H1 (cell line): ENCODE measurements at regions not wholly inside any gene's neighbourhood (a gene's known extent, or its start where the extent isn't known, plus 50 kb on each side); places are given as distances from the start of the nearest gene placed in this dataset.

Experiments
- CTCF ChIA-PET: fragments of 300-600 bp; sonication (Branson Sonifier 250); formaldehyde crosslinking; loops from one replicate; lab custom pipeline; 2021; ENCODE audit not compliant: partially characterized antibody; lab: Charles Lee
- POLR2A ChIA-PET: fragments of 300-600 bp; sonication (Branson Sonifier 250); formaldehyde crosslinking; loops from one replicate; lab custom pipeline; 2021; ENCODE audit warnings: inconsistent platforms; ENCODE audit not compliant: partially characterized antibody; lab: Charles Lee
- DNase-seq, 2 experiments: peaks; one replicate each; pipeline versions ENCODE4 v3.0.0 to v3.0.0-alpha.2; 2010 to 2022; ENCODE audit warnings: low spot score in 2 of 2, low read depth in 1 of 2, mixed read lengths in 1 of 2
- FAIRE-seq: peaks from 2 replicates; lab custom pipeline; 2011; peaks lifted over from hg19 to GRCh38; lab: Jason Lieb, UNC
- H2AFZ ChIP-seq: 2 replicates; pipeline ENCODE4 v1.8.1; 2012; ENCODE audit warnings: low read length, inconsistent platforms
- H2AK5ac ChIP-seq: 2 replicates; pipeline ENCODE4 v1.6.1; 2013; ENCODE audit warnings: low read depth, low read length
- H2BK120ac ChIP-seq: replicated peaks from 2 replicates; pipeline ENCODE3; 2013; ENCODE audit warnings: low read depth, low read length, inconsistent platforms
- H2BK12ac ChIP-seq: 2 replicates; pipeline ENCODE4 v1.6.1; 2013; ENCODE audit warnings: low read depth, low read length
- H2BK15ac ChIP-seq: 2 replicates; pipeline ENCODE4 v1.6.1; 2013; ENCODE audit warnings: low read length
- H2BK20ac ChIP-seq: 2 replicates; pipeline ENCODE4 v1.6.1; 2013; ENCODE audit warnings: low read length
- H2BK5ac ChIP-seq: 2 replicates; pipeline ENCODE4 v1.6.1; 2013; ENCODE audit warnings: low read depth, low read length
- H3K14ac ChIP-seq: 2 replicates; pipeline ENCODE4 v1.6.1; 2013; ENCODE audit warnings: inconsistent platforms; ENCODE audit not compliant: insufficient read length
- H3K18ac ChIP-seq: 2 replicates; pipeline ENCODE4 v1.6.1; 2013; ENCODE audit warnings: low read length; ENCODE audit errors: extremely low read depth
- H3K23ac ChIP-seq: 2 replicates; pipeline ENCODE4 v1.6.1; 2013; ENCODE audit warnings: inconsistent platforms; ENCODE audit not compliant: insufficient read length
- H3K23me2 ChIP-seq: 2 replicates; pipeline ENCODE4 v1.6.1; 2013; ENCODE audit warnings: low read depth, low read length
- H3K27ac ChIP-seq: 2 replicates; pipeline ENCODE4 v1.6.1; 2011; ENCODE audit warnings: low read depth, low read length, inconsistent platforms
- H3K27me3 ChIP-seq, 4 experiments: replicated peaks in 1 of 4; 1 replicate in 1 of 4; 2 replicates in 3 of 4; pipeline versions ENCODE4 v1.6.1 to v1.8.1; 2011 to 2013; ENCODE audit warnings: low read length in 3 of 4, mild to moderate bottlenecking in 3 of 4, inconsistent platforms in 2 of 4, mixed read lengths in 2 of 4, moderate library complexity in 1 of 4; ENCODE audit not compliant: control insufficient read depth in 3 of 4, insufficient read depth in 3 of 4; ENCODE audit errors: extremely low read depth in 1 of 4
- H3K36me3 ChIP-seq, 4 experiments: 2 replicates each; pipeline versions ENCODE4 v1.6.1 to v1.8.1; 2011 to 2013; ENCODE audit warnings: mild to moderate bottlenecking in 4 of 4, low read length in 3 of 4, moderate library complexity in 2 of 4, control low read depth in 1 of 4, inconsistent platforms in 1 of 4; ENCODE audit not compliant: insufficient read depth in 4 of 4, control insufficient read depth in 2 of 4
- H3K4ac ChIP-seq: replicated peaks from 2 replicates; pipeline ENCODE3; 2013; ENCODE audit warnings: low read length, low read depth, mixed read lengths, inconsistent platforms; ENCODE audit not compliant: insufficient read length
- H3K4me1 ChIP-seq, 4 experiments: replicated peaks in 1 of 4; 1 replicate in 1 of 4; 2 replicates in 3 of 4; pipeline versions ENCODE4 v1.6.1 to v1.8.1; 2011 to 2013; ENCODE audit warnings: low read length in 3 of 4, inconsistent platforms in 2 of 4, mixed read lengths in 1 of 4; ENCODE audit not compliant: insufficient read depth in 4 of 4, control insufficient read depth in 3 of 4
- H3K4me2 ChIP-seq, 2 experiments: 2 replicates each; pipeline versions ENCODE4 v1.6.1 to v1.8.1; 2011 to 2013; ENCODE audit warnings: low read depth in 2 of 2, low read length in 2 of 2, control low read depth in 1 of 2, inconsistent platforms in 1 of 2, mild to moderate bottlenecking in 1 of 2; ENCODE audit not compliant: insufficient read depth in 1 of 2
- H3K4me3 ChIP-seq, 4 experiments: fragments of 200-600, 300-600 bp in 1 of 4; sonication (generic), shearing (Covaris generic), sonication (Bioruptor Twin) in 1 of 4; 2 replicates each; pipeline versions ENCODE4 v1.5.1 to v1.8.1; 2011 to 2016; ENCODE audit warnings: low read length in 4 of 4, low read depth in 3 of 4, control low read depth in 2 of 4, inconsistent platforms in 2 of 4, mild to moderate bottlenecking in 2 of 4, mixed read lengths in 1 of 4, moderate library complexity in 1 of 4; ENCODE audit not compliant: insufficient read depth in 2 of 4; ENCODE audit errors: extremely low read depth in 1 of 4
- H3K56ac ChIP-seq: replicated peaks from 2 replicates; pipeline ENCODE3; 2013; ENCODE audit warnings: low read depth, mild to moderate bottlenecking, mixed read lengths, low read length, inconsistent platforms; ENCODE audit not compliant: insufficient read length
- H3K79me1 ChIP-seq: 2 replicates; pipeline ENCODE4 v1.6.1; 2013; ENCODE audit warnings: low read depth, low read length, control low read depth
- H3K79me2 ChIP-seq, 2 experiments: 2 replicates each; pipeline versions ENCODE4 v1.6.1 to v1.8.1; 2012 to 2013; ENCODE audit warnings: low read length in 2 of 2, mild to moderate bottlenecking in 2 of 2, inconsistent platforms in 1 of 2; ENCODE audit not compliant: insufficient read depth in 2 of 2, control insufficient read depth in 1 of 2
- H3K9ac ChIP-seq, 4 experiments: replicated peaks in 1 of 4; 1 replicate in 1 of 4; 2 replicates in 3 of 4; pipeline versions ENCODE4 v1.6.1 to v1.8.1; 2011 to 2013; ENCODE audit warnings: low read depth in 3 of 4, low read length in 3 of 4, control low read depth in 2 of 4, mild to moderate bottlenecking in 2 of 4, moderate library complexity in 2 of 4, inconsistent platforms in 1 of 4; ENCODE audit errors: extremely low read depth in 1 of 4
- H3K9me3 ChIP-seq, 2 experiments: 2 replicates each; pipeline versions ENCODE4 v1.6.1 to v1.8.1; 2012 to 2013; ENCODE audit warnings: mild to moderate bottlenecking in 2 of 2, moderate library complexity in 2 of 2, control low read depth in 1 of 2, inconsistent platforms in 1 of 2, low read depth in 1 of 2, low read length in 1 of 2, mixed read lengths in 1 of 2; ENCODE audit not compliant: insufficient read depth in 2 of 2
- H4K20me1 ChIP-seq, 2 experiments: replicated peaks in 1 of 2; 2 replicates each; pipeline versions ENCODE3 to v1.8.1; 2011 to 2013; ENCODE audit warnings: inconsistent platforms in 2 of 2, low read length in 2 of 2, mild to moderate bottlenecking in 1 of 2; ENCODE audit not compliant: insufficient read depth in 2 of 2, control insufficient read depth in 1 of 2
- H4K5ac ChIP-seq: 2 replicates; pipeline ENCODE4 v1.6.1; 2013; ENCODE audit warnings: low read length, low read depth, mixed read lengths, inconsistent platforms; ENCODE audit not compliant: insufficient read length
- H4K8ac ChIP-seq: 2 replicates; pipeline ENCODE4 v1.8.0; 2013; ENCODE audit warnings: mild to moderate bottlenecking, moderate library complexity, low read length, inconsistent platforms; ENCODE audit not compliant: insufficient read depth; ENCODE audit errors: extremely low read depth
- H4K91ac ChIP-seq: replicated peaks from 2 replicates; pipeline ENCODE3; 2013; ENCODE audit warnings: low read length, mixed read lengths, inconsistent platforms; ENCODE audit not compliant: insufficient read length
- ASH2L ChIP-seq: fragments of 200-600, 300-600 bp; sonication (generic); IDR thresholded peaks from one replicate; pipeline ENCODE4 v1.7.1; 2017; ENCODE audit warnings: low read length
- CBX8 ChIP-seq: fragments of 300-800, 300-1000 bp; sonication (generic); IDR thresholded peaks from 2 replicates; pipeline ENCODE4 v1.7.1; 2016; ENCODE audit warnings: low read depth, low read length, borderline replicate concordance
- CHD1 ChIP-seq: IDR thresholded peaks from 2 replicates; pipeline ENCODE4 v1.6.1; 2012; ENCODE audit warnings: low read depth, low read length, improper control_type of control experiment
- EZH2 ChIP-seq: fragments of 200-600 bp; sonication (generic); IDR thresholded peaks from 2 replicates; pipeline ENCODE4 v1.7.1; 2012; ENCODE audit warnings: low read depth, mild to moderate bottlenecking, moderate library complexity, low read length, inconsistent platforms; ENCODE audit not compliant: severe bottlenecking
- GTF2F1 ChIP-seq: IDR thresholded peaks from 2 replicates; pipeline ENCODE4 v1.6.1; 2012; ENCODE audit warnings: low read depth, low read length, improper control_type of control experiment, borderline replicate concordance
- HDAC2 ChIP-seq, 2 experiments: fragments of 300-600 bp in 1 of 2; sonication (generic) in 1 of 2; IDR thresholded peaks; 2 replicates each; pipeline ENCODE4 v1.6.1; 2011 to 2012; ENCODE audit warnings: low read depth in 2 of 2, low read length in 2 of 2, mild to moderate bottlenecking in 2 of 2, moderate library complexity in 2 of 2, borderline replicate concordance in 1 of 2, inconsistent platforms in 1 of 2
- MAFK ChIP-seq: IDR thresholded peaks from 2 replicates; pipeline ENCODE4 v1.6.1; 2012; ENCODE audit warnings: low read depth, mild to moderate bottlenecking, improper control_type of control experiment, low read length
- POU5F1 ChIP-seq: IDR thresholded peaks from 2 replicates; pipeline ENCODE4 v1.6.1; 2011; ENCODE audit warnings: low read depth, mild to moderate bottlenecking, low read length, moderate library complexity
- SAP30 ChIP-seq: fragments of 300-600 bp; sonication (generic); IDR thresholded peaks from 2 replicates; pipeline ENCODE4 v1.7.1; 2012; ENCODE audit warnings: low read length, moderate library complexity, mild to moderate bottlenecking, inconsistent platforms; ENCODE audit not compliant: insufficient read depth, insufficient replicate concordance
- SIRT6 ChIP-seq: IDR thresholded peaks from one replicate; pipeline ENCODE4 v1.7.1; 2012; ENCODE audit warnings: low read length, inconsistent platforms
- TAF7 ChIP-seq: optimal IDR thresholded peaks from 2 replicates; pipeline ENCODE3; 2011; ENCODE audit warnings: low read depth, mild to moderate bottlenecking, inconsistent platforms, low read length, moderate library complexity, borderline replicate concordance
- TCF12 ChIP-seq: IDR thresholded peaks from 2 replicates; pipeline ENCODE4 v1.6.1; 2011; ENCODE audit warnings: low read depth, mild to moderate bottlenecking, low read length
- WGBS, 2 experiments: shearing (Covaris generic) in 1 of 2; methylation state at CpG; one replicate each; pipeline versions ENCODE4 v1.1.6 to v1.1.7; 2013 to 2015; ENCODE audit warnings: low lambda C conversion rate in 2 of 2, mixed read lengths in 2 of 2, inconsistent platforms in 1 of 2, low coverage in 1 of 2, missing lambda C conversion rate in 1 of 2; ENCODE audit not compliant: insufficient replicate concordance in 2 of 2, insufficient coverage in 1 of 2, insufficient read length in 1 of 2; ENCODE audit errors: extremely low coverage in 1 of 2, missing lambda C conversion rate in 1 of 2; 5-methylcytosine and 5-hydroxymethylcytosine counted together

DNA sequence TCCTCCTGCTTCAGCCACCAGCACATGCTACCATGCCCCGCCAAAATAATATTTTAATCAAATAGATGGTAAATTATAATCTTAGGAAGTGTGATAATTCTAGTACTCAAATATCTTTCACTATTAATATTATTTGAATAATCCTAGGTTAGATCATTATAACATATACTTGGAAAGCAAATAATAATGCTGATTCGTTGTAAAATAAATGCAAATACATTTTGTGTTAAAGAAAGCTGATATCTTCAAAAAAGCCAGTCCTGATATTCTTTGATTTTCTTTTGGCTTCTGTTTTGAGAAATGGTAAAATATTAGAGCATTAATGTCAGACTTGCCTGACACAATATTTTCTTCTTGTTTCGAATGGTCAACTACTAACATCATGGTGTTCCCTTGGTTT, 116.3 kb upstream of the ADAMTS5 start:
- TF ChIP-seq HDAC2 (IDR thresholded peaks at IDR 0.05; ENCODE audit: borderline replicate concordance in 1 of 2, low read depth in 2 of 2, low read length in 2 of 2) (no peak), EZH2 (no peak), POU5F1 (no peak), ASH2L (no peak), MAFK (no peak), TAF7 (no peak), TCF12 (no peak), SIRT6 (no peak), GTF2F1 (no peak), CBX8 (no peak), CHD1 (no peak), SAP30 (no peak)
- TF ChIP-seq, all 59 proteins: peak for 0
- Histone ChIP-seq H3K14ac (no peak overlapping the region), H3K27ac (no peak overlapping the region), H2BK120ac (no peak overlapping the region), H3K4ac (no peak overlapping the region), H4K5ac (no peak overlapping the region), H4K20me1 (no peaks in the 10 kb centered on the region), H3K9me3 (no peaks in the 10 kb centered on the region), H3K79me1 (no peaks in the 10 kb centered on the region), H3K18ac (no peak overlapping the region), H3K36me3 (no peaks in the 10 kb centered on the region), H3K23ac (no peak overlapping the region), H3K23me2 (no peaks in the 10 kb centered on the region), H3K4me3 (no peak overlapping the region), H2BK5ac (no peak overlapping the region), H3K79me2 (no peaks in the 10 kb centered on the region), H2BK15ac (no peak overlapping the region), H4K8ac (no peak overlapping the region), H3K27me3 (no peaks in the 10 kb centered on the region), H3K56ac (no peak overlapping the region), H3K4me2 (no peak overlapping the region), H3K4me1 (no peaks in the 10 kb centered on the region), H4K91ac (no peak overlapping the region), H2BK12ac (no peak overlapping the region), H2BK20ac (no peak overlapping the region), H2AK5ac (no peak overlapping the region), H2AFZ (no peak overlapping the region), H3K9ac (no peak overlapping the region)
- DNase-seq (no peak), FAIRE-seq (no peak)
- 85% methylated on average over 3 of the region's 3 CpGs; no CpG with 5 or more reads in 1 of the 2 experiments for WGBS, 2 experiments
- ChIA-PET POLR2A (no interaction called here), CTCF (no interaction called here)
